ENCODE measurements at regions not wholly inside any gene's neighbourhood (a gene's known extent, or its start where the extent isn't known, plus 50 kb on each side); places are given as distances from the start of the nearest gene placed in this dataset.

DNA sequence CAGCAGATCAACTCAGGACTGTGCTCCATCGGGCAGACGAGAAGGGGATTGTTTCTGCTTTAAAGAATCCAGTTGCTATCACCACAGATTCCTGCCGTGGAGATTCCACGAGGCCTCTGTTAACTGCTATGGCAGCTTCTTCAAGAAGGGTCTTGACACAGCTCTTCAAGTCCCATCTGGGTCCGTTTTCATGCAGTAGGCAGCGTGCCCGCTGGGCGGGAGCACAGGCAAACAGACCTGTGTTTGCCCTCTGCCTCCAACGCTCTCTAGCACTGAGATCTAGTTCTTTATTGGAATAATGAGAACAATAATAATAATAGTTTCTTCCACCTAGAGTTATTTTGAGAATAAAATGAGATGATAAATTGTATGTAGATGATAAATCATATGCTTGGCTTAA lies 127.2 kb upstream of the SP8 start:
- no peaks in the 10 kb centered on the region for H3K9me3 ChIP-seq (replicated peaks; ENCODE audit: insufficient read depth, low read length)
- H3K4me2 ChIP-seq (ENCODE audit: low read depth, low read length), result no peak overlapping the region
- H3K4me1 ChIP-seq (ENCODE audit: low read length), result no peaks in the 10 kb centered on the region
- H3F3A ChIP-seq (ENCODE audit: insufficient read depth, low read length), result no peaks in the 10 kb centered on the region
- no peaks in the 10 kb centered on the region for H3K27me3 ChIP-seq (replicated peaks; ENCODE audit: insufficient read depth, low read length)
- H3K4me3 ChIP-seq (ENCODE audit: low read length), result no peak overlapping the region
- no peak for DNase-seq
- TF ChIP-seq EZH2phosphoT487 (IDR thresholded peaks at IDR 0.05; ENCODE audit: low read length) (no peak), EZH2 (optimal IDR thresholded peaks at IDR 0.05; ENCODE audit: low read depth, low read length) (no peak), CTCF (IDR thresholded peaks at IDR 0.05; ENCODE audit: low read length) (no peak)
- H4K20me1 ChIP-seq (ENCODE audit: insufficient read depth, low read length), result no peaks in the 10 kb centered on the region
- H3K36me3 ChIP-seq (replicated peaks; ENCODE audit: insufficient read depth, low read length), result no peaks in the 10 kb centered on the region
- H3K9ac ChIP-seq (ENCODE audit: low read length), result no peak overlapping the region
- no peaks in the 10 kb centered on the region for H3K79me2 ChIP-seq (ENCODE audit: low read length)
- H2AFZ ChIP-seq (ENCODE audit: low read length), result no peak overlapping the region
- no peaks in the 10 kb centered on the region for H3K9me2 ChIP-seq (replicated peaks; ENCODE audit: insufficient read depth, low read length)
- no peak overlapping the region for H3K27ac ChIP-seq (ENCODE audit: low read length)

GRCh38 chr7:20916311-20916710 lies 129.6 kb upstream of the SP8 start:
- no peaks in the 10 kb centered on the region for H4K20me1 ChIP-seq (ENCODE audit: insufficient read depth, low read length)
- no peaks in the 10 kb centered on the region for H3K4me1 ChIP-seq (ENCODE audit: low read length)
- H3F3A ChIP-seq (ENCODE audit: insufficient read depth, low read length), result no peaks in the 10 kb centered on the region
- H3K4me3 ChIP-seq (ENCODE audit: low read length), result no peak overlapping the region
- H3K9me2 ChIP-seq (replicated peaks; ENCODE audit: insufficient read depth, low read length), result no peaks in the 10 kb centered on the region
- no peak overlapping the region for H2AFZ ChIP-seq (ENCODE audit: low read length)
- TF ChIP-seq EZH2 (optimal IDR thresholded peaks at IDR 0.05; ENCODE audit: low read depth, low read length) (no peak), CTCF (IDR thresholded peaks at IDR 0.05; ENCODE audit: low read length) (no peak), EZH2phosphoT487 (IDR thresholded peaks at IDR 0.05; ENCODE audit: low read length) (no peak)
- H3K36me3 ChIP-seq (replicated peaks; ENCODE audit: insufficient read depth, low read length), result no peaks in the 10 kb centered on the region
- DNase-seq, result no peak
- no peaks in the 10 kb centered on the region for H3K79me2 ChIP-seq (ENCODE audit: low read length)
- H3K4me2 ChIP-seq (ENCODE audit: low read depth, low read length), result no peak overlapping the region
- H3K9me3 ChIP-seq (replicated peaks; ENCODE audit: insufficient read depth, low read length), result no peaks in the 10 kb centered on the region
- H3K27me3 ChIP-seq (replicated peaks; ENCODE audit: insufficient read depth, low read length), result no peaks in the 10 kb centered on the region
- no peak overlapping the region for H3K9ac ChIP-seq (ENCODE audit: low read length)
- no peak overlapping the region for H3K27ac ChIP-seq (ENCODE audit: low read length)

DNA sequence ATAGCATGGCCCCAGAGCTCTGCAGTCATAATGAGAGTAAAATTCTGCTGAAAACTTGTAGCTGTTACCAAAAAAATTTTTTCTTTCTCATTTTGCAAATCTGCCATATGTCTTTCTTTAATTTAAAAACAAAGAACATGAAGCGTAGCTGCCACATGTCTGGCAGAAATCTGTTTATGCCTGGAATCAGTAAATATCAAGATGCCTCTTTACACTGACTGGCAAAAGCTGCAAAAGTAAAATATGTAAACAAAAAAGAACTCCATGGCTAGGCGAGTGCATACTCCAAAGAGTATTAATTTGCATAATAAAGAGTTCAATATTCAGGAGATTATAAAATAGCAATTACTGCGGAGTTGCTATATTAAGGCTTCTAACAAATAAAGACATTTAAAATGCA lies 130.9 kb upstream of the SP8 start:
- Histone ChIP-seq H3F3A (ENCODE audit: insufficient read depth, low read length) (no peaks in the 10 kb centered on the region), H3K36me3 (replicated peaks; ENCODE audit: insufficient read depth, low read length) (no peaks in the 10 kb centered on the region), H3K9me3 (replicated peaks; ENCODE audit: insufficient read depth, low read length) (no peaks in the 10 kb centered on the region), H3K4me2 (ENCODE audit: low read depth, low read length) (no peak overlapping the region), H2AFZ (ENCODE audit: low read length) (no peak overlapping the region), H3K4me3 (ENCODE audit: low read length) (no peak overlapping the region), H4K20me1 (ENCODE audit: insufficient read depth, low read length) (no peaks in the 10 kb centered on the region), H3K79me2 (ENCODE audit: low read length) (no peaks in the 10 kb centered on the region), H3K27me3 (replicated peaks; ENCODE audit: insufficient read depth, low read length) (no peaks in the 10 kb centered on the region), H3K9ac (ENCODE audit: low read length) (no peak overlapping the region), H3K4me1 (ENCODE audit: low read length) (no peaks in the 10 kb centered on the region), H3K9me2 (replicated peaks; ENCODE audit: insufficient read depth, low read length) (no peaks in the 10 kb centered on the region), H3K27ac (ENCODE audit: low read length) (no peak overlapping the region)
- no peak for TF ChIP-seq CTCF (IDR thresholded peaks at IDR 0.05; ENCODE audit: low read length)
- TF ChIP-seq EZH2phosphoT487 (IDR thresholded peaks at IDR 0.05; ENCODE audit: low read length), result no peak
- TF ChIP-seq EZH2 (optimal IDR thresholded peaks at IDR 0.05; ENCODE audit: low read depth, low read length), result no peak
- DNase-seq, result no peak

Measured in MM.1S (cell line).